ENCODE measurements at regions not wholly inside any gene's neighbourhood (a gene's known extent, or its start where the extent isn't known, plus 50 kb on each side); places are given as distances from the start of the nearest gene placed in this dataset.

DNA sequence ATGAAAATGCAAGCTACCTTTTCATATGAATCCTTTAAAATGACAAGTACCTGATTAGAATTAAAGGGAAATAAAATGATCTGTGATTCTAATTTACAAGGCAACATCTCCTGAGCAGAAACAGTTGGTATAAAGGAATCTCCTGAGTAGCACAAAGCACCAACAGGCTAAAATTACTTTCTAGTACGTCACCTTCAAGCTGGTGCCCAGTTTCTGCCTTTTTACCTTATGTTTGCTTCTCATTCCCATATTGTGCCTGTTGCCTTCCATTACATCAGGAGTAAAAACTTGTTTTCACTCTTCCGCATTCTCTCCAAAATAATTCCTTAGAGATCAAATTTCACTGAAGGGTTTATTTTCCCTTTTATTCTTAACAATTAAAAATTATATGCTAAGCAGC is 587.1 kb upstream of the KCND2 start:
- TF ChIP-seq RCOR1 (IDR thresholded peaks at IDR 0.05; ENCODE audit: insufficient replicate concordance, low read length) = no peak
- TF ChIP-seq, protein P1, sequence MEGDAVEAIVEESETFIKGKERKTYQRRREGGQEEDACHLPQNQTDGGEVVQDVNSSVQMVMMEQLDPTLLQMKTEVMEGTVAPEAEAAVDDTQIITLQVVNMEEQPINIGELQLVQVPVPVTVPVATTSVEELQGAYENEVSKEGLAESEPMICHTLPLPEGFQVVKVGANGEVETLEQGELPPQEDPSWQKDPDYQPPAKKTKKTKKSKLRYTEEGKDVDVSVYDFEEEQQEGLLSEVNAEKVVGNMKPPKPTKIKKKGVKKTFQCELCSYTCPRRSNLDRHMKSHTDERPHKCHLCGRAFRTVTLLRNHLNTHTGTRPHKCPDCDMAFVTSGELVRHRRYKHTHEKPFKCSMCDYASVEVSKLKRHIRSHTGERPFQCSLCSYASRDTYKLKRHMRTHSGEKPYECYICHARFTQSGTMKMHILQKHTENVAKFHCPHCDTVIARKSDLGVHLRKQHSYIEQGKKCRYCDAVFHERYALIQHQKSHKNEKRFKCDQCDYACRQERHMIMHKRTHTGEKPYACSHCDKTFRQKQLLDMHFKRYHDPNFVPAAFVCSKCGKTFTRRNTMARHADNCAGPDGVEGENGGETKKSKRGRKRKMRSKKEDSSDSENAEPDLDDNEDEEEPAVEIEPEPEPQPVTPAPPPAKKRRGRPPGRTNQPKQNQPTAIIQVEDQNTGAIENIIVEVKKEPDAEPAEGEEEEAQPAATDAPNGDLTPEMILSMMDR (conservative IDR thresholded peaks at IDR 0.05; ENCODE audit: low read depth, low read length) = no peak

All from IMR-90 (cell line).